HG03108 (cell line): ENCODE measurements at regions not wholly inside any gene's neighbourhood (a gene's known extent, or its start where the extent isn't known, plus 50 kb on each side); places are given as distances from the start of the nearest gene placed in this dataset.
"Not testable (repeated sequence)": the region's sequence is repeated elsewhere in the genome, so short reads cannot be mapped to it uniquely, and the experiment has no call there.

Experiments
- ATAC-seq: cut with Tn5 transposase; IDR thresholded peaks from one replicate; pipeline ENCODE4 v1.9.1; 2021; ENCODE audit warnings: moderate library complexity; ENCODE audit not compliant: unreplicated experiment

DNA sequence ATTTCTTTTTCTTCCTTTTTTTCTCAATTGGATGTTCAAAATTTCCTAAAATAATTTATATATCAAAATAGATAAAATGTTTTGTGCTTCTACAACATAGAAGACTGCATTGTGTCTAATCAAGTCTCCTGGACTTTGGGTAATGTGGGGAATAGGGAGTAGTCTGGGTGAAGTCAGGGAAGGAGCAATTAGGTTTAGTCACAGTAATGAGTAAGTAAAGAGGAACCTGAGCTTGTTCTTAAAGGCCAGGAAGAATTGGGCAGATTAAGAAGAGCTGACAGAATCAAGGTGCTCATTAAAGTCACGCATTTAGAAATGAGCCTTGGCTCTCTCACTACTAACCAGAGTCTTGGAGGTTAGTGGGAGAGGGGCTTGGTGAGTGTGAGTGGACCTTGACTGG lies 233.3 kb upstream of the SSTR1 start:
- no peak for ATAC-seq

DNA sequence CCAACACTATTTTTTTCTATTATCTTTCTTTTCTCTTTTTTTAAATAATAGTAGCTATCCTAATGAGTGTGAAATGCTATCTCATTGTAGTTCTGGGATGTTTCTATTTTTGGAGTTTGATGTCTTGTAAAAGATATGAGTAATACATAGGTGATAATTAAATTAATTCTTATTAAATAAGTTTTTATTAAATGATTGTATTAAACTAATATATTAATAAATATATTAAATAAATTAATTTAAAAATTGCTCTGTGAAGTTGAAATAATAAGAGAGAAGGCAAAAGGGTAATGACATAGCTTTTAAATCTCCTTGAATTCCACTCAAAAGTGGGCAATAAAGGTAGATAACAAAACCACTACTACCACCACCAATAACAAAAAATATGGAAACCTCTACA lies 230.2 kb upstream of the SSTR1 start:
- no peak for ATAC-seq

- ATAC-seq = no peak
Measured at GRCh38 chr14:37985826-37986470, 221.8 kb upstream of the SSTR1 start.

GRCh38 chr14:37988472-37988871 lies 219.2 kb upstream of the SSTR1 start:
- ATAC-seq = no peak

GRCh38 chr14:37991027-37991426 lies 216.7 kb upstream of the SSTR1 start:
- ATAC-seq = no peak

- no peak for ATAC-seq
Measured at GRCh38 chr14:37992499-37992898, 215.2 kb upstream of the SSTR1 start.

- no peak for ATAC-seq
Measured at GRCh38 chr14:37994846-37995372, 212.8 kb upstream of the SSTR1 start.

DNA sequence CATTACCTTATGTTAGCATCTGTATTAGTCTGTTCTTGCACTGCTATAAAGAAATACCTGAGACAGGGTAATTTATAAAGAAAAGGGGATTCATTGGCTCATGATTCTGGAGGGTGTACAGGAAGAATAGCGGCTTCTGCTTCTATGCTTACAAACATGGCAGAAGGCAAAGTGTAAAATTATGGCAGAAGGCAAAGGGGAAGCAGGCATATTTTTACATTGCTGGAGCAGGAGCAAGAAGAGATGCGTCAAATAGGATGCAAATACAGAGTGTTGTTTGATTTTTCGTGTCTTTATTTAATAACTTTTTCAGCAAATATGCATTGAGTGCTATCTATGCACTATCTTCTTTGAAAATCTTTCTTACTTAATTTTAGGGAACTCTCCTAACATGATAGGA lies 210.7 kb upstream of the SSTR1 start:
- ATAC-seq = no peak

GRCh38 chr14:38000340-38000739 lies 207.4 kb upstream of the SSTR1 start:
- no peak for ATAC-seq

GRCh38 chr14:38001501-38001900 lies 206.2 kb upstream of the SSTR1 start:
- no peak for ATAC-seq

GRCh38 chr14:38003746-38004609 lies 203.7 kb upstream of the SSTR1 start:
- no peak for ATAC-seq

- ATAC-seq = no peak
Measured at GRCh38 chr14:38004610-38004879, 203.2 kb upstream of the SSTR1 start.

GRCh38 chr14:38011156-38011555 lies 196.5 kb upstream of the SSTR1 start:
- not testable (repeated sequence) for ATAC-seq

DNA sequence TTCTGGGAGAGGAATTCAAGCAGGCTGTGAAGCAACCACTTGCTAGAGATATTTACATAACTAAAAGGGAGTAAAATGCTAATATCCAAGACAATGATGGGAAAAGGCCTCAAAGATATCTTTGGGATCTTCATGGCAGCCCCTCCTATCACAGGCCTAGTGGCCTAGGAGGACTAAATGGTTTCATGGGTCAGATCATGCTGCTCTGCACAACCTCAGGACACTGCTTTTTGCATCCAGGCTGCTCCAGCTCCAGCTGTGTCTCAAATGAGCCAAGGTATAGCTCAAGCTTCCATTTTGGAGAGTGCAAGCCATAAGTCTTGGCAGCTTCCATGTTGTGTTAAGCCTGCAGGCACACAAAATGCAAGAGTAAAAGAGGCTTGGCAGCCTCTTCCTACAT lies 195.6 kb upstream of the SSTR1 start:
- ATAC-seq = no peak

- ATAC-seq = no peak
Measured at GRCh38 chr14:38016497-38016896, 191.2 kb upstream of the SSTR1 start.

- no peak for ATAC-seq
Measured at GRCh38 chr14:38021861-38022260, 185.8 kb upstream of the SSTR1 start.

DNA sequence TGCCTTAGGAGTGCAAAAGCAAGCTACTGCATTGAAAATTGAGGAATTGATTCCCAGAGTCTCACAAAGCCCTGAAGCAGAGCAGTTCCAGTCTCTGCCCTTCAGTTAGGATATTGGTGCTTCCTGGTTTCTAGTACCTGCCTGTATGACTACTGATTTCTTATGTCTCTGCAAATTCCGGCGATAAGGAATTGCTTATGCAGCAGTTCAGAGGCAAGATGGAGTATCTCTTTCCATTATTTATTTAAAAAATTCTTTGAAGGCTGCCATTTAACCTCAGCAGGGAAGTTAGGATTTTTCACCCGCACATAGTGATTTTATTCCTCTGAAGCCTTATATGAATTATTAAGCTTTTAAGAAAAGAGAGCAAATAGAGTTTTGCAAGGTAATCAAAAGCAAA lies 184.9 kb upstream of the SSTR1 start:
- ATAC-seq = no peak

DNA sequence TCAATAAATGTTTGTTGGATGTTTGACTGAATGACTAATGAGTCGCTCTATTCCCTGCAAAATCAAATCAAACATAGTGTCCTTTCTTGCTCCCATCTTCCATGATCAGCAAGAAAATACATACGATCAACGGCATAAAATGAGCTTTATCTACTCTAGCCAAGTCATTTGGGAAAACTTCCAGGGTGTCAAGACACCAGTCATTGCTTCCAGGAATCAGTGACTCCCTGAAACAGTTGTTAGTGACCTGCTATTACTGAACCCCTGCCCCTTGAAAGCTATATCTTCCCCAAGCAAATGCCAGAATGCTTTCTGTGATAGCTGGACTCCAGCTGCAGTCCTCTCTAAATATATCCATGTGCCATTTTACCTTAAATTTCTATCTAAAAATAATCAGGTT lies 169.5 kb upstream of the SSTR1 start:
- ATAC-seq = no peak

GRCh38 chr14:38038986-38039385 lies 168.7 kb upstream of the SSTR1 start:
- ATAC-seq = no peak

GRCh38 chr14:38039496-38039895 lies 168.2 kb upstream of the SSTR1 start:
- no peak for ATAC-seq

DNA sequence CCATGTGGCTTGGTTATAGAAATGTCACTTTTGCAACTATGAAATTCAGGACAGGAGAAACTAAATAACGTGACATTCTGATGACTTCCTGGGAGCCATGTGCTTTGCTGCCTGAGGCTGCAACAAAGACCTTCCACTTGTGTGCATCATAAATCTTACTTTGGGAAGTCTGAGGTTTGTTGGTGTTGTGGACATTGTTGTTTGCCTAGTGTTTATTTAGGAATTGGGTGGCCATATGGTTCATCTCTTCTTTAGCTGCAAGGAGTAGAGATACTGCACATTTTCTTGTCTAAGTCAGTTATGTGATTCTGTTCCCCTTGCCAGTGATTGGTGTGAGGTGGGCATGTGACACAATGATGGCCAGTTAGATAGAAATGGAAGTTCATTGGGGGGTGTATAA lies 167.3 kb upstream of the SSTR1 start:
- no peak for ATAC-seq

DNA sequence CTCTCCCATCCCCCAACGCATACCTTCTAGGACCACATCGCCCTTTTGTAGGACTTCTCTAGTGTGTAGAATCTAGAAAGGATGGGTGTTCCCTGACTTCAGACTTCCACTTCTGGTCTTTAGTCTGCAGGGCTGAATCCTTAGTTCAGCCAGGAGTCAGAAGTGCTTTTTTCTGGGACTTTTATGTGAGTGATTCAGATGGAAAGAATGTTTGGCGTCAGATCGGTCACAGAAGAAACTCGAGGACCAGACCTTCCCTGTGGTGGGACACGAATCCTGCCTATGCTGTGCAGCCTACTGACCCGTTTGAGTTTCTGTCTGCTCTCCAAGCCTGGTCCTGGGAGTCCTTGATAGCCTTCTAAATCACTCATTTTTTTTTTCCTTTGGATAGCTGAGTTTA lies 165.4 kb upstream of the SSTR1 start:
- ATAC-seq = no peak

DNA sequence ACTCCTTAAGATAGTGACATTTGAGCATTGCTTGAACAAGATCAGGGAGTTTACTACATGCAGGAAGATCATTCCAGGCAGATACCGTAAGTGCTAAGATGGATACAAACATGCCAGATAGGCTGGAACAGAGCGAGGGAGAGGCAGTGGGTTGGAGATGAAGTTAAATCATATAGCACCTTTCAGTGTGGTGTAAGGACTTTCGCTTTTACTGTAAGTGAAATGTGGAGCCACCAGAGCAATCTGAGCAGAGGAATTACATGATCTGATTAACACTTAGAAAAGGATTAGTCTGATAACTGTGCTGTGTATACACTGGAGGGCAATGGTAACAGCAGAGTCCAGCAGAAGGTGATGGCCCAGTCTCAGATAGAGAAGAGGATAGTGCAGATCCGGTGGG lies 163.0 kb upstream of the SSTR1 start:
- no peak for ATAC-seq
